Neural cell (in vitro differentiated cells): ENCODE measurements at regions not wholly inside any gene's neighbourhood (a gene's known extent, or its start where the extent isn't known, plus 50 kb on each side); places are given as distances from the start of the nearest gene placed in this dataset.

Experiments
- H2AFZ ChIP-seq: fragments of 200-600, 300-800 bp; sonication (generic), shearing (Covaris generic); 2 replicates; pipeline ENCODE4 v1.6.0; 2014; ENCODE audit warnings: low read depth, mild to moderate bottlenecking, antibody characterized with exemption, low read length, moderate library complexity
- H3F3A ChIP-seq: fragments of 200-600 bp; shearing (Covaris generic); 2 replicates; pipeline ENCODE4 v1.6.1; 2016; ENCODE audit warnings: mild to moderate bottlenecking, moderate library complexity, mixed read lengths, antibody characterized with exemption, low read length; ENCODE audit not compliant: insufficient read depth, poor library complexity, severe bottlenecking
- H3K27ac ChIP-seq: fragments of 200-600, 300-800 bp; sonication (generic), shearing (Covaris generic); 2 replicates; pipeline ENCODE4 v1.5.1; 2014; ENCODE audit warnings: mild to moderate bottlenecking, low read length, moderate library complexity
- H3K27me3 ChIP-seq: fragments of 300-800, 200-600 bp; sonication (generic), shearing (Covaris generic); 2 replicates; pipeline ENCODE4 v1.6.0; 2014; ENCODE audit warnings: mild to moderate bottlenecking, low read depth, low read length, moderate library complexity; ENCODE audit not compliant: insufficient read depth
- H3K36me3 ChIP-seq: fragments of 300-800, 200-600 bp; sonication (generic), shearing (Covaris generic); 2 replicates; pipeline ENCODE4 v1.5.1; 2014; ENCODE audit warnings: mild to moderate bottlenecking, antibody characterized with exemption, low read length, moderate library complexity; ENCODE audit not compliant: insufficient read depth
- H3K4me2 ChIP-seq: fragments of 300-800, 200-600 bp; sonication (generic), shearing (Covaris generic); 2 replicates; pipeline ENCODE4 v1.6.0; 2014; ENCODE audit warnings: mild to moderate bottlenecking, low read length
- H3K4me3 ChIP-seq: fragments of 300-800, 200-600 bp; sonication (generic), shearing (Covaris generic); 2 replicates; pipeline ENCODE4 v1.5.1; 2014; ENCODE audit warnings: mild to moderate bottlenecking, low read length, moderate library complexity
- H3K79me2 ChIP-seq: fragments of 200-600 bp; shearing (Covaris generic); replicated peaks from 2 replicates; pipeline ENCODE4 v1.6.0; 2014; ENCODE audit warnings: mild to moderate bottlenecking, low read length, moderate library complexity; ENCODE audit not compliant: insufficient read depth
- H3K9ac ChIP-seq: fragments of 300-800, 200-600 bp; sonication (generic), shearing (Covaris generic); 2 replicates; pipeline ENCODE4 v1.6.1; 2016; ENCODE audit warnings: mild to moderate bottlenecking, low read length, mixed read lengths
- H3K9me2 ChIP-seq: fragments of 200-600 bp; shearing (Covaris generic); 2 replicates; pipeline ENCODE4 v1.6.1; 2016; ENCODE audit warnings: mild to moderate bottlenecking, low read length, mixed read lengths; ENCODE audit not compliant: insufficient read depth
- H3K9me3 ChIP-seq: fragments of 200-600, 300-800 bp; sonication (generic), shearing (Covaris generic); 2 replicates; pipeline ENCODE4 v1.6.1; 2016; ENCODE audit warnings: mild to moderate bottlenecking, mixed run types, low read length, moderate library complexity, mixed read lengths
- H4K20me1 ChIP-seq: fragments of 200-600 bp; shearing (Covaris generic); 2 replicates; pipeline ENCODE4 v1.6.1; 2016; ENCODE audit warnings: mild to moderate bottlenecking, mixed run types; ENCODE audit not compliant: insufficient read depth
- CTCF ChIP-seq: fragments of 450-650 bp; IDR thresholded peaks from 2 replicates; pipeline ENCODE4 v1.5.1; 2014; ENCODE audit warnings: antibody characterized with exemption, mild to moderate bottlenecking, moderate library complexity; ENCODE audit not compliant: poor library complexity, severe bottlenecking
- EP300 ChIP-seq: fragments of 450-650 bp; conservative IDR thresholded peaks from 2 replicates; pipeline ENCODE4 v1.6.1; 2014; ENCODE audit warnings: antibody characterized with exemption, mild to moderate bottlenecking, moderate library complexity; ENCODE audit not compliant: poor library complexity, severe bottlenecking
- EZH2 ChIP-seq: fragments of 200-600, 300-800 bp; shearing (Covaris generic), sonication (generic); IDR thresholded peaks from 2 replicates; pipeline ENCODE4 v1.6.1; 2014; ENCODE audit warnings: antibody characterized with exemption, low read length, borderline replicate concordance, mild to moderate bottlenecking; ENCODE audit not compliant: insufficient read depth, poor library complexity, severe bottlenecking
- MXI1 ChIP-seq: fragments of 450-650 bp; conservative IDR thresholded peaks from 2 replicates; pipeline ENCODE4 v1.6.1; 2014; ENCODE audit warnings: antibody characterized with exemption, mild to moderate bottlenecking; ENCODE audit not compliant: poor library complexity, severe bottlenecking
- POLR2AphosphoS5 ChIP-seq: IDR thresholded peaks from 2 replicates; pipeline ENCODE4 v1.6.1; 2012
- RAD21 ChIP-seq: fragments of 450-650 bp; conservative IDR thresholded peaks from 2 replicates; pipeline ENCODE4 v1.6.1; 2014; ENCODE audit warnings: antibody characterized with exemption, mild to moderate bottlenecking, moderate library complexity
- REST ChIP-seq: IDR thresholded peaks from 2 replicates; pipeline ENCODE4 v1.6.1; 2012; ENCODE audit warnings: borderline replicate concordance
- SMC3 ChIP-seq: fragments of 450-650 bp; conservative IDR thresholded peaks from 2 replicates; pipeline ENCODE4 v1.6.1; 2014; ENCODE audit warnings: antibody characterized with exemption, mild to moderate bottlenecking, moderate library complexity; ENCODE audit not compliant: poor library complexity
- TAF1 ChIP-seq: IDR thresholded peaks from 2 replicates; pipeline ENCODE4 v1.6.1; 2012; ENCODE audit warnings: low read depth

GRCh38 chr4:151529187-151529586 lies 120.2 kb downstream of the FHIP1A start:
- Histone ChIP-seq H3K4me3 (no peak overlapping the region), H4K20me1 (no peaks in the 10 kb centered on the region), H3K36me3 (no peaks in the 10 kb centered on the region), H3K9me3 (no peaks in the 10 kb centered on the region), H3K27me3 (no peaks in the 10 kb centered on the region), H2AFZ (no peak overlapping the region), H3K79me2 (no peaks in the 10 kb centered on the region), H3F3A (peaks cover 3% of the 10 kb centered on the region), H3K9ac (no peak overlapping the region), H3K9me2 (no peaks in the 10 kb centered on the region), H3K4me2 (no peak overlapping the region), H3K27ac (no peak overlapping the region)
- TF ChIP-seq TAF1: no peak
- no peak for TF ChIP-seq REST
- TF ChIP-seq SMC3: no peak
- TF ChIP-seq MXI1: no peak
- no peak for TF ChIP-seq EZH2
- TF ChIP-seq EP300: no peak
- TF ChIP-seq CTCF: no peak
- TF ChIP-seq RAD21: no peak
- TF ChIP-seq POLR2AphosphoS5: no peak

- TF ChIP-seq REST (no peak), EZH2 (no peak), MXI1 (no peak), SMC3 (no peak), CTCF (no peak), TAF1 (no peak), RAD21 (no peak), EP300 (no peak), POLR2AphosphoS5 (no peak)
- no peak overlapping the region for H3K4me3 ChIP-seq
Observed at GRCh38 chr4:151530230-151530629, 121.3 kb downstream of the FHIP1A start.

More at GRCh38 chr4:151530230-151530629, 121.3 kb downstream of the FHIP1A start:
- Histone ChIP-seq H3K9ac (no peak overlapping the region), H3K79me2 (no peaks in the 10 kb centered on the region), H3K9me2 (no peaks in the 10 kb centered on the region), H4K20me1 (no peaks in the 10 kb centered on the region), H3K9me3 (no peaks in the 10 kb centered on the region), H3K27ac (no peak overlapping the region), H3F3A (peaks cover 2% of the 10 kb centered on the region), H3K4me2 (no peak overlapping the region), H3K36me3 (no peaks in the 10 kb centered on the region), H3K27me3 (no peaks in the 10 kb centered on the region), H2AFZ (no peak overlapping the region)
